Skeletal muscle tissue (tissue), 3 donors: ENCODE measurements at regions not wholly inside any gene's neighbourhood (a gene's known extent, or its start where the extent isn't known, plus 50 kb on each side); places are given as distances from the start of the nearest gene placed in this dataset.
"Not testable (repeated sequence)": the region's sequence is repeated elsewhere in the genome, so short reads cannot be mapped to it uniquely, and the experiment has no call there.

Experiments used
- H3K27ac ChIP-seq: one replicate; pipeline ENCODE4 v1.7.0; 2013; ENCODE audit warnings: mild to moderate bottlenecking, low read depth, low read length, inconsistent platforms
- H3K27me3 ChIP-seq, 3 donors: one replicate each; pipeline ENCODE4 v1.7.0; 2013; ENCODE audit warnings: low read length in 3 of 3; ENCODE audit not compliant: control insufficient read depth in 3 of 3, insufficient read depth in 3 of 3
- H3K36me3 ChIP-seq, 3 donors: one replicate each; pipeline ENCODE4 v1.7.0; 2013; ENCODE audit warnings: low read length in 3 of 3; ENCODE audit not compliant: control insufficient read depth in 3 of 3, insufficient read depth in 3 of 3
- H3K4me1 ChIP-seq, 3 donors: one replicate each; pipeline ENCODE4 v1.7.0; 2013; ENCODE audit warnings: low read length in 3 of 3, mild to moderate bottlenecking in 3 of 3; ENCODE audit not compliant: control insufficient read depth in 3 of 3, insufficient read depth in 3 of 3
- H3K4me3 ChIP-seq, 3 donors: one replicate each; pipeline ENCODE4 v1.7.0; 2013; ENCODE audit warnings: low read length in 3 of 3
- H3K9ac ChIP-seq, 3 donors: one replicate each; pipeline ENCODE4 v1.7.0; 2013; ENCODE audit warnings: low read length in 3 of 3, mild to moderate bottlenecking in 3 of 3, moderate library complexity in 2 of 3, low read depth in 1 of 3
- H3K9me3 ChIP-seq, 3 donors: one replicate each; pipeline ENCODE4 v1.7.0; 2013; ENCODE audit warnings: low read length in 3 of 3; ENCODE audit not compliant: control insufficient read depth in 3 of 3
- donor health status: Osteomylitis.

DNA sequence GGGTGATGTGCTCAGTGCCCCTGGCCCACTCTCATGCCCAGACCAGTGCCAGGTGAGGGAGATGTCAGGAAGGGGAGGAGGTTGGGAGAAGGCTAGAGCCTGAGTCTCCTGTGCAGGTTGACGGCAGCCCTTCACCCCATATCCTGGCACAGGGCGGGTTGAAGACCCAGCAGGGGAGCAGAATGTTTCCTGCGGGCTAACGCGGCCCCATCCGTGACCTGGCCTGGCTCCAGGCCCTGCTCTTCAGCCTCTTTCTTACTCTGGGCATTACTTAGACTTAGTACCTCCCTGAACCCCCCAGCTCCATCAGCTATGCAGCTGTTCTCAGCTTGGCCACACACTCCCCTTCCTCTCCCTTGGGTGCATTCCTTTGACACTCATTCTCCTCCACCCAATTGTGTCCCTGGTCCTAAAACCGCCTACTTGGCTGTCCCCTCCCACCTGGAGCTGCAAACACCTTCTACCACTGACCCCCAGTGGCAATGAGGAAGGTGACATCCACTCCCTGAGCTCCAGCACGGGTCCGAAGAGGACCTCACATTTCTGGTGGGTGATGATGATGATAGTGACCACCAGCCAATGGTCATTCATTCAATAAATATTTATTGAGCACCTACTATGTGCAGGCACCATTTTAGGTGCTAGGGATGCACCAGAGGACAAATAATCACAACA is 179.0 kb downstream of the PTPRU start:
- no peak overlapping the region for H3K27ac ChIP-seq
- no peak overlapping the region for H3K4me3 ChIP-seq
- H3K27me3 ChIP-seq: peaks cover 5 to 25% (median 24%) of the 10 kb centered on the region in 3 donors

DNA sequence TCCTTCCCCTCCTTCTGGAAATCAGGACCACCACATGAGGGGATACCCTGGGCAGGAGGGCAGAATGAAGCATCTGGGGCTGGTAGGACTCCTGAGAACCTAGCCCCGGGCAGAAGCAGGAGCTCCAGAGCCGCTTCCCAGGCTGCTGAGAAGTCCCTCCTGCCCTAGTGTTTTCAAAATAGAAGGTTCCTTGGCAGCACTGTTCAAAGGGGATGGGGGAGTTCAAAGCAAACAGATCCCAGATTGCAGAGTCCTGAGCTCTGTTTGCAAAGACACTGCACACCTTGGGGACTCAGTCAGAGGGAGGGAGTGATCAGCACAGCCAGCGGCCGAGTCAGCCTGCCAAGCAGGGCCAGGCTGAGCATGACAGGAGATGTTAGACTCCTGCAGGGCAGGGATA is 177.8 kb downstream of the PTPRU start:
- Histone ChIP-seq H3K27me3 (peaks cover 5 to 27% (median 25%) of the 10 kb centered on the region in 3 donors), H3K36me3 (no peaks in the 10 kb centered on the region), H3K4me1 (peaks cover 0 to 5% (median 4%) of the 10 kb centered on the region in 3 donors)

More for the DNA sequence above, 179.0 kb downstream of the PTPRU start:
- no peaks in the 10 kb centered on the region for H3K36me3 ChIP-seq
- H3K9ac ChIP-seq: no peak overlapping the region
- H3K4me1 ChIP-seq: peaks cover 0 to 5% (median 4%) of the 10 kb centered on the region in 3 donors
- no peaks in the 10 kb centered on the region for H3K9me3 ChIP-seq

DNA sequence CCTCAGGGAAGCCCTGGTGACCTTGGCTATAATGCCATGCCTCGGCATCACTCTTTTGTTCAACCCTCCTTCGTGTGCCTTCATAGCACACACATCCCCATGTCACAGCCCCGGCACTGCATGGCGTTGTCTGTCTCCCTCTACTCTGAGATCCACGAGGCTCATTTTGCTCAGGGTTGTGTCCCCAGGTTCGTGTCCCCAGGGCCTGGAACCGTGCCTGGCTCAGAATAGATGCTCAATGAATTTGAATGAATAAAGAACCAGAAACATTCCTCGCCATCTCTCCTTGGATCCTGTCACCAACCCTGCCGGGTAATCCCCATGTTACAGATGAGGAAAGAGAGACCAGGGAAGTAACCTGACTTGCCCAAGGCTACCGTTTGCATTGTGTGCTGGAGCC is 177.3 kb downstream of the PTPRU start:
- Histone ChIP-seq H3K4me1 (peaks cover 0 to 5% (median 4%) of the 10 kb centered on the region in 3 donors), H3K27ac (no peak overlapping the region), H3K9ac (no peak overlapping the region), H3K4me3 (no peak overlapping the region), H3K27me3 (peaks cover 5 to 31% (median 29%) of the 10 kb centered on the region in 3 donors), H3K36me3 (no peaks in the 10 kb centered on the region), H3K9me3 (no peaks in the 10 kb centered on the region)

More for the DNA sequence above, 177.8 kb downstream of the PTPRU start:
- Histone ChIP-seq H3K9ac (no peak overlapping the region), H3K9me3 (no peaks in the 10 kb centered on the region), H3K4me3 (no peak overlapping the region), H3K27ac (no peak overlapping the region)

DNA sequence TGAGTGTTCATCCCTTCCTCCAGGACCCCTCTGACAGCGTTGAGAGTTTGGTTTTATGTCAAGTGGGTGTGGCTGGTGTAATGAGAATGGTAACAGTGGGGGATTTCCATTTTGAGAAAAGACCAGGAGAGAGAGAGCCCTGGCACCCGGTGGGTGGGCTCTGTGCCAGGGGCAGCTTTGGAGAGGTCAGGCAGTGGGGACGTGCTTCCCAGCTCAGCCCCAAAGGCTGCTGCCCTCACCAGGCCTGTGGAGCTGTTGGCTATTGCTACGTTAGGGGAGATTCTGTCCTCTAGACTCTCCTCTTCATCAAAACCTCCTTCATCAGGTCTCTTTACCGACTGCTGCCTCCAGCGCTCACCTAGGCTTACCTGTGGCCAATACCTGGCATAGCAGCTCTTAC is 176.3 kb downstream of the PTPRU start:
- peaks cover 0 to 5% (median 4%) of the 10 kb centered on the region in 3 donors for H3K4me1 ChIP-seq
- H3K27me3 ChIP-seq: peaks cover 5 to 30% (median 29%) of the 10 kb centered on the region in 3 donors
- H3K4me3 ChIP-seq: no peak overlapping the region
- H3K27ac ChIP-seq: no peak overlapping the region
- no peaks in the 10 kb centered on the region for H3K9me3 ChIP-seq
- H3K36me3 ChIP-seq: no peaks in the 10 kb centered on the region
- H3K9ac ChIP-seq: no peak overlapping the region

DNA sequence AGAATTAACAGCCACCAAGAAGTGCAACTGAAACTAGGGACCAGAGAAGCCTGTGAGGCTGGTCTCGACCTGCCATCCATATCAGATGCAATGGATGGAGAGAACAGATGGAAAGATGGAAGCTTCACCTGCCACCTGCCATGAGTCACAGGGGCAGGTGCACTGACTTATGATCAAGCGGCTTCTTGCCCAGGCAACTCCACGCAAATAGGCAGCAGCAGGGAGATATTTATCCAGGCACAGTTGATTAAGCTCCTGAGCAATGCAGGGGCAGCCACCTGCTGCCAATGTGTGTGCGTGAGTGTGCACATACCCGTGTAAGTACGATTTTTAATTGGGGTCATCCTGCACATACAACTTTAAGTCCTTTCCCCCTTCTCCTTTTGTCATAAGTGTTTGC is 174.2 kb downstream of the PTPRU start:
- peaks cover 7 to 34% (median 28%) of the 10 kb centered on the region in 3 donors for H3K27me3 ChIP-seq
- H3K9ac ChIP-seq: no peak overlapping the region
- H3K27ac ChIP-seq: no peak overlapping the region
- H3K9me3 ChIP-seq: no peaks in the 10 kb centered on the region
- H3K4me3 ChIP-seq: no peak overlapping the region
- no peaks in the 10 kb centered on the region for H3K4me1 ChIP-seq
- H3K36me3 ChIP-seq: no peaks in the 10 kb centered on the region

DNA sequence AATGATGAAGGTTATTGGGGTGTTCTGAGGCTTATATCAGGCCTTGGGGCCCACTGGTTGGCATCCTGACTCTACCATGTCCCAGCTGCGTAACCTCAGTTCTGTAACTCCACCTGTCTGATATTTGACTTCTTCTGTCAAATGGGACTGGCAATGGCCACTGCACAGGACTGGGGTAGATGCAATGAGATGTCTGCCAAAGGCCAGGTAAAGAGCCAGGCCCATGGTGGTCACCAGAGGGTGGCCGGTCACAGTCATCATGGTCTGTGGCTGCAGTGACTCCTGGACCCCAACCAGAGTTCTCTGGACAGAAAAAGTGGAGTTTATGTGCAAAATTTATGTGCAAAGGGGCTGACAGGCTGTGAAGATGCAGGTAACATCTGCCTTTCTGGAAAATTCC is 173.3 kb downstream of the PTPRU start:
- no peak overlapping the region for H3K9ac ChIP-seq
- H3K4me1 ChIP-seq: no peaks in the 10 kb centered on the region
- no peak overlapping the region for H3K27ac ChIP-seq
- no peak overlapping the region for H3K4me3 ChIP-seq
- H3K9me3 ChIP-seq: no peaks in the 10 kb centered on the region
- H3K27me3 ChIP-seq: peaks cover 3 to 27% (median 20%) of the 10 kb centered on the region in 3 donors
- no peaks in the 10 kb centered on the region for H3K36me3 ChIP-seq

DNA sequence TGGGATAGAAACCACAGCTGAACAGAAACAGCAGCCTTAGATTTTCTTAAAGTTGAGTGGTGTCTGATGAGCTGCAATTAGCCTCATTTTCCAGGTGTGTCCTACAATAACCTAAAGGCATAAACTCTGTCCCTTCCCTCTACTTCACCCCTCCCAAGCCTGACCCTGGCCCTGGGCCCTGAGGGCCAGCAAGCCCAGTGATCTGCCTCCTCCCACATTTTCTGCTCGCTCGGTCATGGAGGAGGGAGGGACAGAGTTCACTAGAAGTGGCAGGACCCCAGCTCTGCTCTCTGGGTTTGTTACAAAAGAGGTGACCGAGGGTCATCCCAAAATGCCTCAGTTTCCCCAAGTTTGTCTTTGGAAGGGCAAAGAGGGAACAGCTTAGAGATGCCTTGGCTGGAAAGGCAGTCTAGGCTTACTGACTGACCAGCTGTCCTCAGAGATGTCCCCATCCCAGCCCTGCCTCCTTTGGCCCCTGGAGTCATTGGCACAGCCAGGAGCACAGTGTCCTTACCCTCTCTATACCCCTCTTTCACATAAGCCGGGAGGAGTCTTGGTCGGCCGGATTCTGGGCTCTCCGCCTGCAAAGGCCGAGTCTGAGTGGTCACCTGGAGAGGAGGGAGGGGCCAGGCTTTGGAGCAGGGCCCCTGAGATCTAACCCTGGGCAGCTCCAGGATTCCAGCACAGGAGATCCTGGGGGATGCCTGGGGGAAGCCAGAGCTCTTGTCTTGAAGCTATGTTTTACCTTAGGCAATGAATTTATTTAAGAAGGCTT is 172.7 kb downstream of the PTPRU start:
- Histone ChIP-seq H3K27me3 (peaks cover 3 to 27% (median 17%) of the 10 kb centered on the region in 3 donors), H3K4me3 (no peak overlapping the region), H3K9ac (no peak overlapping the region), H3K9me3 (no peaks in the 10 kb centered on the region), H3K4me1 (no peaks in the 10 kb centered on the region), H3K27ac (no peak overlapping the region), H3K36me3 (no peaks in the 10 kb centered on the region)

DNA sequence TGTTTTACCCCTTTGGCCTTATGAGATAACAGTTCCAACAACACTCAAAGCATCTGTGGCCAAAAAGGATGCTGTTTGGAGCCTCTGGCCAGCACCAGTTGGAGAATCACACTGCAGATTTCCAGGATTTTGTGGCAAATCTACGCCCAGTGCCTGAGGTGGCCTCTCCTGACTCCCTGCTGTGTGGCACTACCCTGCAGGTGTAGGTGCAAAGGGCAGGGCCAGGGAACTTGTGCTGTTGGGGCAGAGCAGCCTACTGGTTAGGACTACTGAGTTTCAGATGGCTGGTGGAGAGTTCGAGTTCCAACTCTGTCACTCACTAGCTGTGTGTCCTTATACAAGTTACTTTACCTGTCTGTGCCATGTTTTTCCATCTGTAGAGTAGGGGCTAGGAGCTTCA is 170.5 kb downstream of the PTPRU start:
- Histone ChIP-seq H3K36me3 (no peaks in the 10 kb centered on the region), H3K9me3 (no peaks in the 10 kb centered on the region), H3K27ac (no peak overlapping the region), H3K4me3 (no peak overlapping the region), H3K4me1 (no peaks in the 10 kb centered on the region), H3K9ac (no peak overlapping the region), H3K27me3 (peaks cover 3 to 12% (median 8%) of the 10 kb centered on the region in 3 donors)

DNA sequence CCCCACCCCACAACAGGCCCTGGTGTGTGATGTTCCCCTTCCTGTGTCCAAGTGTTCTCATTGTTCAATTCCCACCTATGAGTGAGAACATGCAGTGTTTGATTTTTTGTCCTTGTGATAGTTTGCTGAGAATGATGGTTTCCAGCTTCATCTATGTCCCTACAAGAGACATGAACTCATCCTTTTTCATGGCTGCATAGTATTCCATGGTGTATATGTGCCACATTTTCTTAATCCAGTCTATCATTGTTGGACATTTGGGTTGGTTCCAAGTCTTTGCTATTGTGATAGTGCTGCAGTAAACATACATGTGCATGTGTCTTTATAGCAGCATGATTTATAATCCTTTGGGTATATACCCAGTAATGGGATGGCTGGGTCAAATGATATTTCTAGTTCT is 163.9 kb downstream of the PTPRU start:
- H3K27ac ChIP-seq, H3K9me3 ChIP-seq, H3K4me3 ChIP-seq, H3K27me3 ChIP-seq, H3K36me3 ChIP-seq, H3K4me1 ChIP-seq, H3K9ac ChIP-seq: not testable (repeated sequence)

DNA sequence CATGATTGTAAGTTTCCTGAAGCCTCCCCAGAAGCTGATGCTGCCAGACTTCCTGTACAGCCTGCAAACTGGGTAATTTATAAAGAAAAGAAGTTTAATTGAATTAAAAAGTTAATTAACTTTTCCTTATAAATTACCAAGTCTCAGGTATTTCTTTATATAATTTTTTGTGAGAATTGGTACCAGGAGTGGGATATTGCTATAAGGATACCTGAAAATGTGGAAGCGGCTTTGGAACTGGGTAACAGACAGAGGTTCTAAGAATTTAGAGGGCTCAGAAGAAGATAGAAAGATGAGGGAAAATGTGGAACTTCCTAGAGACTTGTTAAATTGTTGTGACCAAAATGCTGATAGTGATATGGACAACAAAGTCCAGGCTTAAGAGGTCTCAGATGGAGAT is 163.1 kb downstream of the PTPRU start:
- peaks cover 0 to 10% (median 0%) of the 10 kb centered on the region in 3 donors for H3K27me3 ChIP-seq
- no peaks in the 10 kb centered on the region for H3K36me3 ChIP-seq
- no peaks in the 10 kb centered on the region for H3K9me3 ChIP-seq
- H3K27ac ChIP-seq: no peak overlapping the region
- H3K4me3 ChIP-seq: no peak overlapping the region
- no peak overlapping the region for H3K9ac ChIP-seq
- peaks cover 0 to 4% (median 4%) of the 10 kb centered on the region in 3 donors for H3K4me1 ChIP-seq
